Activated naive CD8-positive, alpha-beta T cell treated with anti-CD3 and anti-CD28 coated beads, Interleukin-2, amount 10 ng/mL, durations not matched to agents 7 days and 5 days (primary cell): ENCODE measurements at regions not wholly inside any gene's neighbourhood (a gene's known extent, or its start where the extent isn't known, plus 50 kb on each side); places are given as distances from the start of the nearest gene placed in this dataset.

Source experiments
- ATAC-seq: fragments of 150-1000 bp; cut with Tn5 transposase; one replicate; pipeline ENCODE4 v1.10.0; 2021; ENCODE audit warnings: low read depth, moderate library complexity
- POLR2A ChIA-PET: fragments of 350-600 bp; sonication (Branson Sonifier 250); formaldehyde crosslinking; loops from one replicate; lab custom pipeline; 2021; ENCODE audit warnings: antibody characterized with exemption; lab: Charles Lee
- DNase-seq: peaks from one replicate; pipeline ENCODE4 v3.0.0; 2021
- H3K27ac Mint-ChIP-seq: one replicate; pipeline ENCODE4 v1.8.0; 2022; ENCODE audit warnings: mild to moderate bottlenecking, mixed read lengths
- H3K27me3 Mint-ChIP-seq: one replicate; pipeline ENCODE4 v1.8.0; 2022; ENCODE audit warnings: mild to moderate bottlenecking, moderate library complexity, mixed read lengths
- H3K36me3 Mint-ChIP-seq: one replicate; pipeline ENCODE4 v1.8.0; 2021; ENCODE audit warnings: mild to moderate bottlenecking, mixed read lengths
- H3K4me1 Mint-ChIP-seq: one replicate; pipeline ENCODE4 v1.8.0; 2021; ENCODE audit warnings: mixed read lengths
- H3K4me3 Mint-ChIP-seq: one replicate; pipeline ENCODE4 v1.8.0; 2022; ENCODE audit warnings: mild to moderate bottlenecking, moderate library complexity, mixed read lengths
- H3K9me3 Mint-ChIP-seq: one replicate; pipeline ENCODE4 v1.8.0; 2021; ENCODE audit warnings: mixed read lengths

- DNase-seq (no peak), ATAC-seq (peak; percentile 56)
- Mint-ChIP-seq H3K4me3 (peak overlapping the region; percentile 39), H3K36me3 (no peaks in the 10 kb centered on the region), H3K9me3 (peaks cover 5% of the 10 kb centered on the region), H3K4me1 (peaks cover 12% of the 10 kb centered on the region), H3K27ac (no peak overlapping the region), H3K27me3 (no peaks in the 10 kb centered on the region)
- POLR2A ChIA-PET, result no interaction called here
Observed at GRCh38 chr1:178973652-178974101, 52.0 kb upstream of the FAM20B start.
